Activated CD4-positive, alpha-beta memory T cell treated with anti-CD3 and anti-CD28 coated beads for 36 hours (primary cell): ENCODE measurements at regions not wholly inside any gene's neighbourhood (a gene's known extent, or its start where the extent isn't known, plus 50 kb on each side); places are given as distances from the start of the nearest gene placed in this dataset.
"Not testable (repeated sequence)": the region's sequence is repeated elsewhere in the genome, so short reads cannot be mapped to it uniquely, and the experiment has no call there.

Experiments used
- CTCF ChIA-PET: fragments of 350-600 bp; sonication (Branson Sonifier 250); formaldehyde crosslinking; loops from one replicate; lab custom pipeline; 2021; ENCODE audit warnings: antibody characterized with exemption, inconsistent platforms; lab: Charles Lee
- POLR2A ChIA-PET: fragments of 350-600 bp; sonication (Branson Sonifier 250); formaldehyde crosslinking; loops from one replicate; lab custom pipeline; 2021; ENCODE audit warnings: antibody characterized with exemption; lab: Charles Lee
- DNase-seq: peaks from one replicate; pipeline ENCODE4 v3.0.0-alpha.2; 2020
- H3K27ac Mint-ChIP-seq: one replicate; pipeline ENCODE4 v1.8.0; 2021; ENCODE audit warnings: mixed read lengths
- H3K27me3 Mint-ChIP-seq: one replicate; pipeline ENCODE4 v1.8.0; 2021; ENCODE audit warnings: mixed read lengths
- H3K36me3 Mint-ChIP-seq: one replicate; pipeline ENCODE4 v1.8.0; 2021; ENCODE audit warnings: mixed read lengths
- H3K4me1 Mint-ChIP-seq: one replicate; pipeline ENCODE4 v1.8.0; 2021; ENCODE audit warnings: low read depth, mixed read lengths
- H3K4me3 Mint-ChIP-seq: one replicate; pipeline ENCODE4 v1.8.0; 2021; ENCODE audit warnings: mild to moderate bottlenecking, mixed read lengths
- H3K9me3 Mint-ChIP-seq: one replicate; pipeline ENCODE4 v1.8.0; 2021; ENCODE audit warnings: mixed read lengths
- intact Hi-C: fragments of 100-400 bp; cut with micrococcal nuclease; formaldehyde crosslinking; loops from one replicate; pipeline ENCODE4 v1.15.1; 2023

GRCh38 chr6:82118150-82118562 is 129.4 kb downstream of the IBTK start:
- no peak for DNase-seq
- ChIA-PET CTCF (no interaction called here), POLR2A (no interaction called here)
- H3K9me3 Mint-ChIP-seq, result no peaks in the 10 kb centered on the region
- no peaks in the 10 kb centered on the region for H3K36me3 Mint-ChIP-seq
- H3K4me1 Mint-ChIP-seq, result no peaks in the 10 kb centered on the region
- no peaks in the 10 kb centered on the region for H3K27me3 Mint-ChIP-seq
- no peak overlapping the region for H3K4me3 Mint-ChIP-seq
- H3K27ac Mint-ChIP-seq, result no peak overlapping the region
- intact Hi-C loops, result no loop called here

GRCh38 chr6:82114748-82115147 is 132.8 kb downstream of the IBTK start:
- no peak for DNase-seq
- H3K9me3 Mint-ChIP-seq, result no peaks in the 10 kb centered on the region
- CTCF ChIA-PET, result no interaction called here
- H3K27me3 Mint-ChIP-seq, result no peaks in the 10 kb centered on the region
- H3K4me1 Mint-ChIP-seq, result no peaks in the 10 kb centered on the region
- intact Hi-C loops, result no loop called here
- H3K36me3 Mint-ChIP-seq, result no peaks in the 10 kb centered on the region
- H3K27ac Mint-ChIP-seq, result no peak overlapping the region
- POLR2A ChIA-PET, result no interaction called here
- no peak overlapping the region for H3K4me3 Mint-ChIP-seq

- Mint-ChIP-seq H3K9me3 (peaks cover 11% of the 10 kb centered on the region), H3K4me1 (no peaks in the 10 kb centered on the region), H3K4me3 (no peak overlapping the region), H3K27me3 (no peaks in the 10 kb centered on the region), H3K27ac (no peak overlapping the region), H3K36me3 (no peaks in the 10 kb centered on the region)
- no peak for DNase-seq
- CTCF ChIA-PET, result no interaction called here
- POLR2A ChIA-PET, result no interaction called here
- intact Hi-C loops, result no loop called here
These were observed 134.3 kb downstream of the IBTK start for GRCh38 chr6:82113231-82113630.

GRCh38 chr6:82111818-82112217 is 135.7 kb downstream of the IBTK start:
- POLR2A ChIA-PET, result no interaction called here
- intact Hi-C loops, result no loop called here
- Mint-ChIP-seq H3K36me3 (no peaks in the 10 kb centered on the region), H3K27ac (no peak overlapping the region), H3K4me1 (no peaks in the 10 kb centered on the region), H3K4me3 (no peak overlapping the region), H3K9me3 (peaks cover 11% of the 10 kb centered on the region), H3K27me3 (no peaks in the 10 kb centered on the region)
- DNase-seq, result no peak
- CTCF ChIA-PET, result no interaction called here

GRCh38 chr6:82111114-82111513 is 136.4 kb downstream of the IBTK start:
- H3K4me1 Mint-ChIP-seq, result no peaks in the 10 kb centered on the region
- CTCF ChIA-PET, result no interaction called here
- no peaks in the 10 kb centered on the region for H3K27me3 Mint-ChIP-seq

GRCh38 chr6:82103171-82103570 is 144.4 kb downstream of the IBTK start:
- H3K4me1 Mint-ChIP-seq, POLR2A ChIA-PET, DNase-seq, H3K4me3 Mint-ChIP-seq, H3K27ac Mint-ChIP-seq, intact Hi-C loops, H3K27me3 Mint-ChIP-seq, CTCF ChIA-PET, H3K9me3 Mint-ChIP-seq, H3K36me3 Mint-ChIP-seq: not testable (repeated sequence)

More at GRCh38 chr6:82111114-82111513, 136.4 kb downstream of the IBTK start:
- intact Hi-C loops, result no loop called here
- no peak for DNase-seq
- Mint-ChIP-seq H3K4me3 (no peak overlapping the region), H3K27ac (no peak overlapping the region), H3K9me3 (peaks cover 11% of the 10 kb centered on the region), H3K36me3 (no peaks in the 10 kb centered on the region)
- POLR2A ChIA-PET, result no interaction called here

- CTCF ChIA-PET, intact Hi-C loops, POLR2A ChIA-PET: not testable (repeated sequence)
These were observed 146.0 kb downstream of the IBTK start for GRCh38 chr6:82101374-82102114.

GRCh38 chr6:82100763-82101162 is 146.8 kb downstream of the IBTK start:
- CTCF ChIA-PET, intact Hi-C loops, H3K27ac Mint-ChIP-seq, H3K4me3 Mint-ChIP-seq, DNase-seq, H3K9me3 Mint-ChIP-seq, POLR2A ChIA-PET, H3K4me1 Mint-ChIP-seq, H3K27me3 Mint-ChIP-seq, H3K36me3 Mint-ChIP-seq: not testable (repeated sequence)

More at GRCh38 chr6:82101374-82102114, 146.0 kb downstream of the IBTK start:
- not testable (repeated sequence) for H3K9me3 Mint-ChIP-seq, H3K4me3 Mint-ChIP-seq, H3K27ac Mint-ChIP-seq, H3K36me3 Mint-ChIP-seq, H3K27me3 Mint-ChIP-seq, H3K4me1 Mint-ChIP-seq, DNase-seq

GRCh38 chr6:82097676-82098075 is 149.9 kb downstream of the IBTK start:
- no peaks in the 10 kb centered on the region for H3K9me3 Mint-ChIP-seq
- no peaks in the 10 kb centered on the region for H3K36me3 Mint-ChIP-seq
- POLR2A ChIA-PET, result no interaction called here
- no peak for DNase-seq
- CTCF ChIA-PET, result no interaction called here
- H3K27ac Mint-ChIP-seq, result no peak overlapping the region
- no peaks in the 10 kb centered on the region for H3K4me1 Mint-ChIP-seq
- intact Hi-C loops, result no loop called here
- no peaks in the 10 kb centered on the region for H3K27me3 Mint-ChIP-seq
- no peak overlapping the region for H3K4me3 Mint-ChIP-seq

GRCh38 chr6:82095091-82095490 is 152.5 kb downstream of the IBTK start:
- no peak for DNase-seq
- intact Hi-C loops, result no loop called here
- POLR2A ChIA-PET, result no interaction called here
- no peak overlapping the region for H3K27ac Mint-ChIP-seq
- H3K4me1 Mint-ChIP-seq, result no peaks in the 10 kb centered on the region
- H3K9me3 Mint-ChIP-seq, result no peaks in the 10 kb centered on the region
- no peak overlapping the region for H3K4me3 Mint-ChIP-seq
- H3K36me3 Mint-ChIP-seq, result no peaks in the 10 kb centered on the region
- peaks cover 3% of the 10 kb centered on the region for H3K27me3 Mint-ChIP-seq
- CTCF ChIA-PET, result no interaction called here

GRCh38 chr6:82094166-82094806 is 153.3 kb downstream of the IBTK start:
- Mint-ChIP-seq H3K4me1 (no peaks in the 10 kb centered on the region), H3K9me3 (no peaks in the 10 kb centered on the region), H3K36me3 (no peaks in the 10 kb centered on the region), H3K27me3 (peaks cover 3% of the 10 kb centered on the region), H3K27ac (no peak overlapping the region), H3K4me3 (no peak overlapping the region)
- ChIA-PET CTCF (no interaction called here), POLR2A (no interaction called here)
- no peak for DNase-seq
- intact Hi-C loops, result no loop called here

- intact Hi-C loops, result no loop called here
- Mint-ChIP-seq H3K4me3 (no peak overlapping the region), H3K9me3 (no peaks in the 10 kb centered on the region), H3K27ac (no peak overlapping the region), H3K4me1 (no peaks in the 10 kb centered on the region), H3K27me3 (peaks cover 3% of the 10 kb centered on the region), H3K36me3 (no peaks in the 10 kb centered on the region)
- ChIA-PET POLR2A (no interaction called here), CTCF (no interaction called here)
- no peak for DNase-seq
These were observed 158.4 kb downstream of the IBTK start for GRCh38 chr6:82088978-82089771.
